22Rv1 (cell line): ENCODE measurements at regions not wholly inside any gene's neighbourhood (a gene's known extent, or its start where the extent isn't known, plus 50 kb on each side); places are given as distances from the start of the nearest gene placed in this dataset.

Experiments
- H3K27ac ChIP-seq: fragments of 450-650 bp; 2 replicates; pipeline ENCODE4 v1.5.1; 2017
- CTCF ChIP-seq: fragments of 450-650 bp; IDR thresholded peaks from 2 replicates; pipeline ENCODE4 v1.5.1; 2017; ENCODE audit warnings: mild to moderate bottlenecking
- ZFX ChIP-seq: fragments of 450-650 bp; IDR thresholded peaks from 2 replicates; pipeline ENCODE4 v1.6.1; 2017; ENCODE audit warnings: antibody characterized with exemption, borderline replicate concordance

GRCh38 chr10:62710182-62710581 is 94.3 kb upstream of the ADO start:
- no peak overlapping the region for H3K27ac ChIP-seq

GRCh38 chr10:62715383-62715782 is 89.1 kb upstream of the ADO start:
- H3K27ac ChIP-seq, result no peak overlapping the region
- TF ChIP-seq CTCF, result no peak
- TF ChIP-seq ZFX, result no peak

More at GRCh38 chr10:62710182-62710581, 94.3 kb upstream of the ADO start:
- TF ChIP-seq ZFX (no peak), CTCF (no peak)

GRCh38 chr10:62718585-62718984 is 85.9 kb upstream of the ADO start:
- TF ChIP-seq CTCF (no peak), ZFX (no peak)
- no peak overlapping the region for H3K27ac ChIP-seq

GRCh38 chr10:62719061-62719460 is 85.5 kb upstream of the ADO start:
- TF ChIP-seq CTCF, result no peak
- TF ChIP-seq ZFX, result no peak

GRCh38 chr10:62721687-62722086 is 82.8 kb upstream of the ADO start:
- H3K27ac ChIP-seq, result no peak overlapping the region
- TF ChIP-seq ZFX (no peak), CTCF (no peak)

More at GRCh38 chr10:62719061-62719460, 85.5 kb upstream of the ADO start:
- no peak overlapping the region for H3K27ac ChIP-seq

GRCh38 chr10:62723375-62723774 is 81.1 kb upstream of the ADO start:
- TF ChIP-seq ZFX, result no peak
- TF ChIP-seq CTCF, result no peak
- no peak overlapping the region for H3K27ac ChIP-seq

GRCh38 chr10:62724465-62724864 is 80.1 kb upstream of the ADO start:
- TF ChIP-seq ZFX, result no peak
- TF ChIP-seq CTCF, result no peak
- no peak overlapping the region for H3K27ac ChIP-seq
